TTC549 (cell line): ENCODE measurements at regions not wholly inside any gene's neighbourhood (a gene's known extent, or its start where the extent isn't known, plus 50 kb on each side); places are given as distances from the start of the nearest gene placed in this dataset.
"Not testable (repeated sequence)": the region's sequence is repeated elsewhere in the genome, so short reads cannot be mapped to it uniquely, and the experiment has no call there.

Experiments
- FAIRE-seq: peaks from 2 replicates; lab custom pipeline; 2012; peaks lifted over from hg19 to GRCh38; lab: Jason Lieb, UNC

- FAIRE-seq = no peak
These were observed 1289.4 kb downstream of the PCDH9 start for GRCh38 chr13:65940720-65941119.

- no peak for FAIRE-seq
These were observed 1292.9 kb downstream of the PCDH9 start for GRCh38 chr13:65937251-65937650.

GRCh38 chr13:65936249-65936648 is 1293.9 kb downstream of the PCDH9 start:
- FAIRE-seq = no peak

- no peak for FAIRE-seq
These were observed 1297.4 kb downstream of the PCDH9 start for GRCh38 chr13:65932587-65933239.

- FAIRE-seq = no peak
These were observed 1298.1 kb downstream of the PCDH9 start for GRCh38 chr13:65932013-65932412.

- no peak for FAIRE-seq
These were observed 1300.7 kb downstream of the PCDH9 start for GRCh38 chr13:65929436-65929835.

- no peak for FAIRE-seq
These were observed 1303.4 kb downstream of the PCDH9 start for GRCh38 chr13:65926750-65927171.

GRCh38 chr13:65922846-65923245 is 1307.3 kb downstream of the PCDH9 start:
- FAIRE-seq = not testable (repeated sequence)

- no peak for FAIRE-seq
These were observed 1308.2 kb downstream of the PCDH9 start for GRCh38 chr13:65921933-65922332.

GRCh38 chr13:65917731-65918130 is 1312.4 kb downstream of the PCDH9 start:
- FAIRE-seq = no peak

- no peak for FAIRE-seq
These were observed 1314.9 kb downstream of the PCDH9 start for GRCh38 chr13:65915195-65915594.

- FAIRE-seq = no peak
These were observed 1315.4 kb downstream of the PCDH9 start for GRCh38 chr13:65914716-65915115.

- no peak for FAIRE-seq
These were observed 1317.0 kb downstream of the PCDH9 start for GRCh38 chr13:65913173-65913572.

- no peak for FAIRE-seq
These were observed 1317.6 kb downstream of the PCDH9 start for GRCh38 chr13:65912516-65912915.

GRCh38 chr13:65911546-65912193 is 1318.5 kb downstream of the PCDH9 start:
- no peak for FAIRE-seq

GRCh38 chr13:65909501-65909900 is 1320.6 kb downstream of the PCDH9 start:
- FAIRE-seq = no peak

- FAIRE-seq = no peak
These were observed 1322.2 kb downstream of the PCDH9 start for GRCh38 chr13:65907666-65908525.

GRCh38 chr13:65901723-65902122 is 1328.4 kb downstream of the PCDH9 start:
- no peak for FAIRE-seq

GRCh38 chr13:65894049-65894448 is 1336.1 kb downstream of the PCDH9 start:
- FAIRE-seq = no peak

GRCh38 chr13:65892859-65893258 is 1337.3 kb downstream of the PCDH9 start:
- FAIRE-seq = no peak

- FAIRE-seq = no peak
These were observed 1340.8 kb downstream of the PCDH9 start for GRCh38 chr13:65889368-65889767.

- no peak for FAIRE-seq
These were observed 1347.3 kb downstream of the PCDH9 start for GRCh38 chr13:65882810-65883209.

GRCh38 chr13:65881561-65882155 is 1348.5 kb downstream of the PCDH9 start:
- no peak for FAIRE-seq
